ENCODE measurements at regions not wholly inside any gene's neighbourhood (a gene's known extent, or its start where the extent isn't known, plus 50 kb on each side); places are given as distances from the start of the nearest gene placed in this dataset.

DNA sequence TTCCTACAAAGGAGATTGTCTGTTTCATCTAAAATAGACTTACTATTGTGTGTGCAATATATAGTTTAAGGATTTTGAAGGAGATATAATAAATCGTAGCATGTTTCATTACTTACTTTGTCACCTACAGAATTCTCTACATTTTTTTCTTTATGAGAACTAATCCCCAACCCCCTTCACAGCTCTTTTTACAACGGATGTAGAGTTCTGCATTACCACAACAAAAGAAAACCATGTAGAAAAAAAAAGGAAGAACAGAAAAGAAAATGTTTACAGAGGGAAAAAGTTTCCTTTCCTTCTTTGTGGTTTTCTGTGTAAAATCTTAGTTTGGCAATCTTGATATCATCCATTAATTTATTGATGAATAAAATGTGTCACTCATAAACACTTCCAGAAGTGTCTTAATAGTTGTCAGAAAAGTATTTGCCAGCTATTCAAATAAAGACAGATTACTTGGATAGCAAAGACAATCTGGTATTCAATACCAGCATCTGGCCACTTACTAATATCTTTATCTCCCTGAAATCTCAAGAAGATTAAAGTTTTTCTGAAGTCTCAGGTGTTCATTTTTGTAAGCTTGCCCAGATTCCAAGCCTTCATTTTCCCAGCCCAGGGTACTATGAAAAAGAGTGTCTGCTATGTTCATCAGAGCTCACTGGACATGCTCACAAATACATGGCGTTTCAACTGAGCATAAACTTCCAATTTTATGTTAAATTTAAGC is 806.8 kb downstream of the PCDH19 start:
- Histone ChIP-seq H3K9me3 (no peaks in the 10 kb centered on the region), H3K27ac (no peak overlapping the region), H3K4me1 (peaks cover 4% of the 10 kb centered on the region; the same call in 1 of the 2 replicates), H4K20me1 (no peaks in the 10 kb centered on the region), H3K9ac (no peak overlapping the region), H3K4me2 (no peak overlapping the region), H3K36me3 (no peaks in the 10 kb centered on the region), H3K27me3 (peaks cover 56% of the 10 kb centered on the region), H3K4me3 (no peak overlapping the region)
- TF ChIP-seq Cebpa-rat (IDR thresholded peaks at IDR 0.05): no peak

DNA sequence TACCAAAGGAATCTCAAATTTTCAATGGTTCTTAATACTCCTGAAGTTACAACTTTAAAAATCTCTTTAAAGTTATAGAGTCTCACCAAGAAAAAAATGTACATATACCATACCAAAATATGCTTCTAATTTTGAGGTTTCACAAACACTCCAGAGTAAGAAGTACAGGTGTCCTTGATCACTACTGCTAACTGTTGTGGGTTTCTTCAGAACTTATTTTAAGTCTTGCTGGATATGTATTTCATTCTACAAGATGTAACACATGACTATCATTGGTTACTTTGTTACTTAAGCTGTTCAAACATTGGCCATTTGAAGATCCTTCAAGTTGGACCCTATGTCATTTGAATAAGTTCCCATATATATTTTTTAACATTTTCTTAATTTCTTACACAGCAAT is 808.0 kb downstream of the PCDH19 start:
- no peaks in the 10 kb centered on the region for H4K20me1 ChIP-seq
- no peak for TF ChIP-seq Cebpa-rat (IDR thresholded peaks at IDR 0.05)
- H3K36me3 ChIP-seq: no peaks in the 10 kb centered on the region
- no peaks in the 10 kb centered on the region for H3K9me3 ChIP-seq
- no peak overlapping the region for H3K27ac ChIP-seq
- H3K4me1 ChIP-seq: peaks cover 4% of the 10 kb centered on the region; the same call in 1 of the 2 replicates
- H3K27me3 ChIP-seq: peaks cover 46% of the 10 kb centered on the region
- no peak overlapping the region for H3K4me2 ChIP-seq
- no peak overlapping the region for H3K4me3 ChIP-seq
- no peak overlapping the region for H3K9ac ChIP-seq

DNA sequence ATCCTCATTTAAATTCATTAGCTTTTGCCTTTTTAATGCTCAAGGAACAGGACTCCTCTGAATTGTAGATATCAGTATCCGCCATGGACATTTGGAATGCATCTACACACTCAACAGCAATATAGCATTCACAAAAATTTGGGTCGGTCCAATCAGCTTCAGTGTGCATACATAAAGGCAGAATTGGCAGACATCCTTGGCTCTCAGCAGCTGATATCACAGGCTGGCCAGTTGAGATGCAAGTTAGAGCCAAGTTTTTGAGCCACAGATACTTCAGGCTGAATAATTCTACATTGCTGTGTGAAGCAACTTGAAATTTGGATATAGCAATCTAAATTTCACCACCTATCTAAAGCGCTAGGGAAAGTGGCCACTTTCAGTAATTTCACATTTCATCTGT is 821.1 kb downstream of the PCDH19 start:
- Histone ChIP-seq H3K4me2 (no peak overlapping the region), H3K9ac (no peak overlapping the region), H3K4me3 (no peak overlapping the region), H3K9me3 (no peaks in the 10 kb centered on the region), H3K36me3 (no peaks in the 10 kb centered on the region), H3K27me3 (peaks cover 58% of the 10 kb centered on the region), H3K4me1 (no peaks in the 10 kb centered on the region), H4K20me1 (no peaks in the 10 kb centered on the region), H3K27ac (no peak overlapping the region)
- no peak for TF ChIP-seq Cebpa-rat (IDR thresholded peaks at IDR 0.05)

DNA sequence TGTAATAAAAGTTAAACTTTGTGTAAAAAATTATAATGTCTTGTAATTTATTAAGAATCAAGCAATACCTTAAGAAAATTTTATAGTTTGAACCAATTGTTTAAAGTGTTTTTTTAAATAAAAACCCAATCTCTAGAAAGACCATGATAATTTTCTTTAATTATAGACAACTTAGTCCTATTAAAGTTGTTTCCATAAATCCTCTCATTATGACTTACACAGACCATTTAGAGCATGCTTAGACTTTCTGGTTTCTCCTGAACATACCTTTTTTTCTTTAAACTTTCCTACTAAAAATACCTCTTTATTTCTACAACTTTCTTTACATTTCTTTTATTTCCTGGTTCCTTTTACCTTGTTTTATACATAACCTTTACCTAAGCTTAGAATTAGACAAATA is 837.4 kb downstream of the PCDH19 start:
- Histone ChIP-seq H3K4me2 (no peak overlapping the region), H3K9me3 (peaks cover 55% of the 10 kb centered on the region), H4K20me1 (no peaks in the 10 kb centered on the region), H3K4me3 (no peak overlapping the region), H3K36me3 (no peaks in the 10 kb centered on the region), H3K4me1 (no peaks in the 10 kb centered on the region), H3K27me3 (peaks cover 35% of the 10 kb centered on the region), H3K9ac (no peak overlapping the region), H3K27ac (no peak overlapping the region)
- TF ChIP-seq Cebpa-rat (IDR thresholded peaks at IDR 0.05): no peak

DNA sequence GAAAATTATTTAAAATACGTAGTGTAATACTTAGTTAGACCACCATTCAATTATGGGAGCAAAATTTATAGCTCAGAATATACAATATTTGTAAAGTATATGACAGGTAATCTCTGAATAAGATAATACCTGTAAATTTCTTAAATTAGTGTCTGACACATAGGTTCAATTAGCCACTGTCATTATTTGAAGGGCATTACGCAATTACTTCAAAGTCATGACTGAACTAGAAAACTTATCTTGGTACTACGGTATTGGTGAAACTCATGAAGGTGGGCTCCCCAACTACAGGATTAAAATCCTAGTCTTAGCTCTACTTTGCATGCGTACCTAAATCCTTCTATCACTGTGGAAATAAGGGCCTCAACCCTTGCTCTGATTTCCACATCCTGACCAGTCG is 860.7 kb downstream of the PCDH19 start:
- TF ChIP-seq Cebpa-rat (IDR thresholded peaks at IDR 0.05): peak; percentile 64; the same call in 1 of the 2 replicates
- Histone ChIP-seq H3K9ac (no peak overlapping the region), H3K27me3 (peaks cover 18% of the 10 kb centered on the region; the same call in 1 of the 2 replicates), H3K27ac (no peak overlapping the region), H3K4me3 (no peak overlapping the region), H4K20me1 (no peaks in the 10 kb centered on the region), H3K4me1 (no peaks in the 10 kb centered on the region), H3K36me3 (no peaks in the 10 kb centered on the region), H3K4me2 (no peak overlapping the region), H3K9me3 (no peaks in the 10 kb centered on the region)

DNA sequence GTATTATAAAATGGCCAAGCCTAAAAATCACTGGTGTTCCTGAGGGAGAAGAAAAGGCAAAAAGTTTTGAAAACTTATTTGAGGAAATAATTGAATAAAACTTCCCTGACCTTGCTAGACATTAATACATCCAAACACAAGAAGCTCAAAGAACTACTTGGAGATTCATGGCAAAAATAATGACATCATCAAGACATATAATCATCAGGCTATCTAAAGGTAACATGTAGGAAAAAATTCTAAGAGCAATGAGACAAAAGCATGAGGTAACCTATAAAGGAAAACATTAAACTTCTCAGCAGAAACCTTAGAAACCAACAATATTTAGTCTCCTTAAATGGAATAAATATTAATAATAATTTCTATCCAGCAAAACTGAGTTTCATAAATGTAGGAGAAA is 887.6 kb downstream of the PCDH19 start:
- Histone ChIP-seq H3K4me2 (no peak overlapping the region), H4K20me1 (no peaks in the 10 kb centered on the region), H3K9me3 (no peaks in the 10 kb centered on the region), H3K27me3 (peaks cover 66% of the 10 kb centered on the region), H3K4me3 (no peak overlapping the region), H3K36me3 (no peaks in the 10 kb centered on the region), H3K9ac (no peak overlapping the region), H3K27ac (no peak overlapping the region), H3K4me1 (no peaks in the 10 kb centered on the region)
- TF ChIP-seq Cebpa-rat (IDR thresholded peaks at IDR 0.05): no peak

DNA sequence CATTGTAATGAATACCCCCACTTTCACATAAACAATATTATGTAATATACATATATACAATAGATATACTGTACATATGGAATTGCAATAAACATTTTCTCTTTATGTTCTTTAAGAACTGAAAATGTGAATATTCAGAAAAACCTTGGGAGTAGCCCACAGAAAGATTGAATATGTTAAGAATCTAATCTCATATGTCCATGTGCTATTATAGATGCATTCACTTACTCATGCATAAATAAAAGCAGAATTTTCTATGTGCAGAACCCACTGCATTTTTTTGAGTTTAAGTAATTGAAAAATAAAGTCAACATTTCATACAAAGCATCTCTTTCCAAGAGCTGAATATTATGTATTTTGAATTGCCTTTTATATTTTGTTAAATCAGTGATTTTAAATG is 902.3 kb downstream of the PCDH19 start:
- Histone ChIP-seq H3K36me3 (no peaks in the 10 kb centered on the region), H3K27ac (no peak overlapping the region), H3K4me3 (no peak overlapping the region), H3K9me3 (peaks cover 5% of the 10 kb centered on the region), H3K4me1 (no peaks in the 10 kb centered on the region), H4K20me1 (no peaks in the 10 kb centered on the region), H3K27me3 (peaks cover 62% of the 10 kb centered on the region), H3K4me2 (no peak overlapping the region), H3K9ac (no peak overlapping the region)
- TF ChIP-seq Cebpa-rat (IDR thresholded peaks at IDR 0.05): no peak

DNA sequence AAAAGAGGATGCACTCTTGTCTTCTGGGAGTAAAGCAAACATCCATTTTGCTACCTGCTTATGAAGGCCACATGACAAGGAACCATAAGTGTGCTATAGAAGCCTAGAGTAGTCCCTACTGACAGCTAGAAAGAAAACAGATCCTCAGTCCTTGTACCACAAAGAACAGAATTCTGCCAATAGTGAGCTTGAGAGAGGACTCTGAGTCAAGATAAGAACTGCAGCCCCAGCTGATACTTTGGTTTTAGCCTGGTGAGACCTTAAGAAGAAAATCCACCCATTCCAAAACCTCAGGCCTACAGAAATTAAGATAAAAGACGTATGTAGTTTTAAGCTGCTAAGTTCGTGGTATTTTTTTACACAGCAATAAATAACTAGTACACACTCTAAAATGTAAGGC is 914.6 kb downstream of the PCDH19 start:
- Histone ChIP-seq H3K27me3 (peaks cover 47% of the 10 kb centered on the region), H3K27ac (no peak overlapping the region), H3K9ac (no peak overlapping the region), H3K4me3 (no peak overlapping the region), H3K4me1 (no peaks in the 10 kb centered on the region), H3K36me3 (no peaks in the 10 kb centered on the region), H3K4me2 (no peak overlapping the region), H3K9me3 (peaks cover 19% of the 10 kb centered on the region), H4K20me1 (no peaks in the 10 kb centered on the region)
- no peak for TF ChIP-seq Cebpa-rat (IDR thresholded peaks at IDR 0.05)

DNA sequence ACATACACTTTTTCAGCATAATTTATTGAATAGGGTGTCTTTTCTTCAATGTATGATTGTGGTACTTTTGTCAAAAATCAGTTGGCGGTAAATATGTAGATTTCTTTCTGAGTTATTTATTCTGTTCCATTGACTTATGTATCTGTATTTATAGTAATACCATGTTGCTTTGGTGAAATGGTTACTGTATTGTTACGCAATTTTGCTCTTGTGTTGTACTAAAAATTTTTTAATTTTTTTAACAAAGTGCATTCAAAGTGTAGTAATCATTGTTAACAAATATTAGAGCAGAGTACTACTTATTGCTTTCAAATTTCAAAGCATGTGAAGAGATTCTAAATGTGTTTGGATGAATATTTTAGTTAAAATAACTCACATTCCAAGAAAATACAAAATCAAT is 915.4 kb downstream of the PCDH19 start:
- Histone ChIP-seq H3K27me3 (peaks cover 49% of the 10 kb centered on the region), H3K4me3 (no peak overlapping the region), H3K4me2 (no peak overlapping the region), H4K20me1 (no peaks in the 10 kb centered on the region), H3K4me1 (no peaks in the 10 kb centered on the region), H3K9me3 (peaks cover 19% of the 10 kb centered on the region), H3K36me3 (no peaks in the 10 kb centered on the region), H3K9ac (no peak overlapping the region), H3K27ac (no peak overlapping the region)
- peak; percentile 35; the same call in 1 of the 2 replicates for TF ChIP-seq Cebpa-rat (IDR thresholded peaks at IDR 0.05)

DNA sequence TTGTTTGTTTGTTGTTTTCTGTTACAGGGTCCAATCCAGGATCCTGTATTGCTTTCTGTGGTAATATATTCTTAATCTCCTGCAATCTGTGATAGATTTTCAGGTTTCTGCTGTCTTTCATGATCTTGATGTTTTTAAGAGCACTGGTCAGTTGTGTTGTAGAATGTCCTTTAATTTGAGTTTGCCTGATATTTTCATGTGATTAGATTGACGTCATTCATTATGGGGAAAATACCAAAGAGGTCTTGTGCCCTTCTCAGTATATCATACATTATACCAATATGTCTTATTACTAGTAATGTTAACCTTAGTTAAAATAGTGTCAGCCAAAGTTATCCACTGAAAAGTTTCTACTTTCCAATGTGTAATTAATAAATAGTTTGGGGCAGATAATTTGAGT is 929.3 kb downstream of the PCDH19 start:
- Histone ChIP-seq H3K27me3 (peaks cover 33% of the 10 kb centered on the region), H3K36me3 (no peaks in the 10 kb centered on the region), H3K9me3 (no peaks in the 10 kb centered on the region), H3K4me1 (no peaks in the 10 kb centered on the region), H3K9ac (no peak overlapping the region), H4K20me1 (no peaks in the 10 kb centered on the region; the same call in 1 of the 2 replicates), H3K4me3 (no peak overlapping the region), H3K27ac (no peak overlapping the region), H3K4me2 (no peak overlapping the region)
- TF ChIP-seq Cebpa-rat (IDR thresholded peaks at IDR 0.05): no peak

Measured in BLaER1 (cell line).